BJ (cell line): ENCODE measurements at regions not wholly inside any gene's neighbourhood (a gene's known extent, or its start where the extent isn't known, plus 50 kb on each side); places are given as distances from the start of the nearest gene placed in this dataset.

Experiments used
- CTCF ChIA-PET: fragments of 350-600 bp; formaldehyde crosslinking; extraction: SDS; loops from one replicate; lab custom pipeline; 2021; ENCODE audit warnings: antibody characterized with exemption, inconsistent platforms; lab: Yijun Ruan, JAX
- POLR2A ChIA-PET: fragments of 300-600 bp; sonication (Branson Sonifier 250); formaldehyde crosslinking; extraction: SDS; loops from one replicate; lab custom pipeline; 2021; ENCODE audit warnings: antibody characterized with exemption; lab: Charles Lee
- DNase-seq: peaks from one replicate; pipeline ENCODE4 v3.0.0-alpha.2; 2011; ENCODE audit warnings: low read depth
- H3K27me3 ChIP-seq: 2 replicates; pipeline ENCODE4 v1.6.0; 2011; ENCODE audit warnings: low read length; ENCODE audit not compliant: control insufficient read depth, insufficient read depth
- H3K36me3 ChIP-seq: 2 replicates; pipeline ENCODE4 v1.5.1; 2011; ENCODE audit warnings: low read length; ENCODE audit not compliant: control insufficient read depth, insufficient read depth
- H3K4me3 ChIP-seq: 2 replicates; pipeline ENCODE4 v1.5.1; 2011; ENCODE audit warnings: low read depth, mild to moderate bottlenecking, control low read depth, low read length
- TF ChIP-seq, protein P1 (sequence below): IDR thresholded peaks from 2 replicates; pipeline ENCODE4 v1.5.1; 2011; ENCODE audit warnings: low read depth, mild to moderate bottlenecking, control low read depth, inconsistent platforms, low read length, moderate library complexity; ENCODE audit not compliant: insufficient read depth

DNA sequence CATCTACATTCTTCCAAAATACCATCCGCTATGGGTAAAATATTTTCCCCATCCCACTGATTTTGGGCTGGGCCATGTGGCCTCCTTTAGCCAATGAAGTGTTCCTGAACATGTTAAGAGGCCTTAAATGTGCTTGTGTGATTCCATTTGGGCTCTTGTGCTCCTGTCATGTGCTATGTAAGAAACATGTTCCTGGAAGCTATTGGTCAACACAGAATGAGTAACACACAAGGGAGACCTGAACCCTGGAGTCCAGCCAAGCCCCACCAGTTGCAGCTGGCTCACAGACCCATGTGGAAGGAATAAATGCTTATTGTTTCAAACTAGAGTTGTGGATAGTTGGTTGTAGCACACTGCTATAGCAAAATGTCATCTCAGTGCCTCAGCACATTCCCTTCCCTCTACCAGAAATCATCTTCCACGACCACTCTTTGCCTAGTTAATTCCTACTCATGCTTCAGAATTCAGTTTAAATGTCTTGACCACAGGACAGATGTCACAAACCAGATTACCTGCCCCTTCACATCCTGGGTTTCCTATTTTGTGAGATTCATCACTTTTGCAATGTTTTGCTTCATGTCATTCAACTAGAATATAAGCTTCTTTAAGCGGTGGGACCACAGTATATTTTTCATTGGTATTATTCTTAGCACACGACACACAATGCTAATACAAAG, 217.3 kb upstream of the EEA1 start:
- no peak overlapping the region for H3K4me3 ChIP-seq
- no peaks in the 10 kb centered on the region for H3K36me3 ChIP-seq
- H3K27me3 ChIP-seq, result no peaks in the 10 kb centered on the region
- no peak for DNase-seq
- ChIA-PET CTCF (interaction anchor here (0.6 kb wide), 1 partner anchor 8 kb away, joined by 3 read pairs; no protein-coding TSS in a partner anchor), POLR2A (interaction anchor here (0.6 kb wide), 1 partner anchor 91 kb away, joined by 3 read pairs; no protein-coding TSS in a partner anchor)
- TF ChIP-seq, protein P1, sequence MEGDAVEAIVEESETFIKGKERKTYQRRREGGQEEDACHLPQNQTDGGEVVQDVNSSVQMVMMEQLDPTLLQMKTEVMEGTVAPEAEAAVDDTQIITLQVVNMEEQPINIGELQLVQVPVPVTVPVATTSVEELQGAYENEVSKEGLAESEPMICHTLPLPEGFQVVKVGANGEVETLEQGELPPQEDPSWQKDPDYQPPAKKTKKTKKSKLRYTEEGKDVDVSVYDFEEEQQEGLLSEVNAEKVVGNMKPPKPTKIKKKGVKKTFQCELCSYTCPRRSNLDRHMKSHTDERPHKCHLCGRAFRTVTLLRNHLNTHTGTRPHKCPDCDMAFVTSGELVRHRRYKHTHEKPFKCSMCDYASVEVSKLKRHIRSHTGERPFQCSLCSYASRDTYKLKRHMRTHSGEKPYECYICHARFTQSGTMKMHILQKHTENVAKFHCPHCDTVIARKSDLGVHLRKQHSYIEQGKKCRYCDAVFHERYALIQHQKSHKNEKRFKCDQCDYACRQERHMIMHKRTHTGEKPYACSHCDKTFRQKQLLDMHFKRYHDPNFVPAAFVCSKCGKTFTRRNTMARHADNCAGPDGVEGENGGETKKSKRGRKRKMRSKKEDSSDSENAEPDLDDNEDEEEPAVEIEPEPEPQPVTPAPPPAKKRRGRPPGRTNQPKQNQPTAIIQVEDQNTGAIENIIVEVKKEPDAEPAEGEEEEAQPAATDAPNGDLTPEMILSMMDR, result no peak

DNA sequence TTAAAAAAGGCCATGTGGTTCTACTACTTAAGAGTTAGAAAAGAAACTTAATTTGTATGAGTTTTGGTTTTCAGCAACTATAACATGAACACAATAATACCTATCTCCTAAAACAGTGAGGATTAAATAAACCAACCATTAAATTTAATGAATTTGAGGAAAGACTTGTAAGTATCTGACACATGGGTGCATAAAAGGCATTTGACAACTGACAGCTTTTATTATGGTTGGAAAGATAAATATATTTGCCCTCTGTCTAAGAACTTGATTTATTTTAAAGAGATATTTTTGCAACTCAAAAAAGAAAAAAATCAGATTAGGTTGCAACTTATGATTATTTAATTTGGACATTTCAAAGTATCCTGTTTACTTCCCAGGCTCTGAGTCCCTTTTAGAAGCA, 217.9 kb upstream of the EEA1 start:
- no peaks in the 10 kb centered on the region for H3K27me3 ChIP-seq
- H3K4me3 ChIP-seq, result no peak overlapping the region
- H3K36me3 ChIP-seq, result no peaks in the 10 kb centered on the region
- ChIA-PET POLR2A (interaction anchor here (0.6 kb wide), 1 partner anchor 90 kb away, joined by 3 read pairs; no protein-coding TSS in a partner anchor), CTCF (no interaction called here)
- no peak for DNase-seq
- TF ChIP-seq, protein P1, result no peak

DNA sequence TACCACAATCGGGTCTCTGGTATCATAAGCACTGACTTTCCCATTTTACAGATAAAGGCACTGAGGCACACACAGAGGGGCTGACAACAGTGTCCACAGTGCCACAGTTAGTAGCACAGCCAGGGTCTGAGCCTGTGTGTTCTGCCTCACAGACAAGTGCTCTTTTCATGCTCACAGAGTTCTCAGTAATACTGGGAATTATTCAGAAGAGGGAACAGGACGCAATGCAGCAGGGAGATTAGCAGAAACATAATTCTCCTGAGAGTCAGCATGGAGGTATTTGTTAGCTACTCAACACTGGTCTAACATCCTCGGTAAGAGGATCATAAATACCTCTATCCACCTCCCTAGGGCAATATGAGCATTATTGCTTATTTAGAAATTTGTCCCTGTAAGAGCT, 219.3 kb upstream of the EEA1 start:
- no peaks in the 10 kb centered on the region for H3K36me3 ChIP-seq
- POLR2A ChIA-PET, result no interaction called here
- H3K4me3 ChIP-seq, result no peak overlapping the region
- CTCF ChIA-PET, result no interaction called here
- DNase-seq, result no peak
- TF ChIP-seq, protein P1, result no peak
- no peaks in the 10 kb centered on the region for H3K27me3 ChIP-seq

DNA sequence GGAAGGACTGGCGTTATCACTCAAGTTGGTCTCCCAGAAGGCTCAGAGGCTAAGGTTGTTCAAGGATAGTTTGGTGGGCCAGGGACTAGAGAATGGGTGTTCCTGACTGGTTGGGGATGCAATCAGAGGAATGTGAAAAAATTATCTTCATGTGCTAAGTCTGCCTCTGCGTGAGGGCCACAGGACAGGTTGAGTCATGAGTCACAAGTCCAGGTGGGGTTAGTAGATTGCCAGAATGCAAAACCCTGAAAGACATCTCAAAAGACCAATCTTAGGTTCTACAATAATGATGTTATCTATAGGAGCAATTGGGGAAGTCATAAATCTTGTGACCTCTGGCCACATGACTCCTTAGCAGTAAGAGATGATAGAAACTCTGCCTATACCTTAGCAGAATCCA, 220.1 kb upstream of the EEA1 start:
- CTCF ChIA-PET, result no interaction called here
- TF ChIP-seq, protein P1, result no peak
- no peaks in the 10 kb centered on the region for H3K27me3 ChIP-seq
- POLR2A ChIA-PET, result no interaction called here
- H3K36me3 ChIP-seq, result no peaks in the 10 kb centered on the region
- no peak overlapping the region for H3K4me3 ChIP-seq
- DNase-seq, result no peak

- TF ChIP-seq, protein P1, result no peak
- Histone ChIP-seq H3K27me3 (no peaks in the 10 kb centered on the region), H3K36me3 (no peaks in the 10 kb centered on the region), H3K4me3 (no peak overlapping the region)
- ChIA-PET CTCF (no interaction called here), POLR2A (no interaction called here)
- DNase-seq, result no peak
Measured at GRCh38 chr12:93151079-93151762, 222.1 kb upstream of the EEA1 start.
